ENCODE measurements at regions not wholly inside any gene's neighbourhood (a gene's known extent, or its start where the extent isn't known, plus 50 kb on each side); places are given as distances from the start of the nearest gene placed in this dataset.

- TF ChIP-seq CTCF (IDR thresholded peaks at IDR 0.05; ENCODE audit: low read length, missing control alignments), result no peak
- no peak for DNase-seq (ENCODE audit: low read depth)
- H3K4me3 ChIP-seq (replicated peaks; ENCODE audit: low read depth, low read length), result no peak overlapping the region
Measured at GRCh38 chr3:171956181-171956683, 83.1 kb upstream of the FNDC3B start.

- no peak for TF ChIP-seq CTCF (IDR thresholded peaks at IDR 0.05; ENCODE audit: low read length, missing control alignments)
- no peak for DNase-seq (ENCODE audit: low read depth)
Measured at GRCh38 chr3:171956705-171957104, 82.7 kb upstream of the FNDC3B start.

GRCh38 chr3:171959532-171960089 lies 79.8 kb upstream of the FNDC3B start:
- H3K4me3 ChIP-seq (replicated peaks; ENCODE audit: low read depth, low read length), result no peak overlapping the region
- DNase-seq (ENCODE audit: low read depth), result no peak
- no peak for TF ChIP-seq CTCF (IDR thresholded peaks at IDR 0.05; ENCODE audit: low read length, missing control alignments)

More at GRCh38 chr3:171956705-171957104, 82.7 kb upstream of the FNDC3B start:
- no peak overlapping the region for H3K4me3 ChIP-seq (replicated peaks; ENCODE audit: low read depth, low read length)

GRCh38 chr3:171960159-171960558 lies 79.2 kb upstream of the FNDC3B start:
- H3K4me3 ChIP-seq (replicated peaks; ENCODE audit: low read depth, low read length), result no peak overlapping the region
- no peak for TF ChIP-seq CTCF (IDR thresholded peaks at IDR 0.05; ENCODE audit: low read length, missing control alignments)
- no peak for DNase-seq (ENCODE audit: low read depth)

GRCh38 chr3:171962137-171962720 lies 77.1 kb upstream of the FNDC3B start:
- DNase-seq (ENCODE audit: low read depth), result no peak
- TF ChIP-seq CTCF (IDR thresholded peaks at IDR 0.05; ENCODE audit: low read length, missing control alignments), result no peak
- no peak overlapping the region for H3K4me3 ChIP-seq (replicated peaks; ENCODE audit: low read depth, low read length)

GRCh38 chr3:171963546-171963945 lies 75.8 kb upstream of the FNDC3B start:
- TF ChIP-seq CTCF (IDR thresholded peaks at IDR 0.05; ENCODE audit: low read length, missing control alignments), result no peak
- no peak for DNase-seq (ENCODE audit: low read depth)
- no peak overlapping the region for H3K4me3 ChIP-seq (replicated peaks; ENCODE audit: low read depth, low read length)
